GM12878 (cell line): ENCODE measurements at regions not wholly inside any gene's neighbourhood (a gene's known extent, or its start where the extent isn't known, plus 50 kb on each side); places are given as distances from the start of the nearest gene placed in this dataset.

Experiments used
- ATAC-seq: fragments of 200-7000 bp; cut with Tn5 transposase; 3 replicates; pipeline ENCODE4 v1.9.1; 2020; ENCODE audit warnings: mild to moderate bottlenecking, moderate library complexity
- BruUV-seq: library from RNA; stranded (reverse); fragments of 400-500 nt; replicated peaks from 2 replicates; lab custom pipeline; 2021; lab: Mats Ljungman, UMichigan
- CTCF ChIA-PET: fragments of 300-600 bp; sonication (Branson Sonifier 250); formaldehyde crosslinking; extraction: SDS; loops from one replicate; lab custom pipeline; 2021; ENCODE audit warnings: inconsistent platforms; lab: Yijun Ruan, JAX
- POLR2A ChIA-PET: fragments of 350-600 bp; formaldehyde crosslinking; extraction: SDS; loops from one replicate; lab custom pipeline; 2021; ENCODE audit warnings: inconsistent platforms; lab: Charles Lee
- RAD21 ChIA-PET: fragments of 300-600 bp; sonication (Branson Sonifier 250); formaldehyde crosslinking; loops from one replicate; lab custom pipeline; 2023; ENCODE audit warnings: antibody characterized with exemption; ENCODE audit not compliant: unreplicated experiment; lab: Charles Lee
- SMC1A ChIA-PET: fragments of 300-600 bp; sonication (Branson Sonifier 250); formaldehyde crosslinking; loops from one replicate; lab custom pipeline; 2023; ENCODE audit not compliant: unreplicated experiment, uncharacterized antibody; lab: Charles Lee
- DNase-seq: peaks from one replicate; pipeline ENCODE4 v3.0.0-alpha.2; 2011; ENCODE audit warnings: low read depth, low spot score
- FAIRE-seq: peaks from 3 replicates; lab custom pipeline; 2011; peaks lifted over from hg19 to GRCh38; lab: Jason Lieb, UNC
- H2AFZ ChIP-seq: 2 replicates; pipeline ENCODE4 v1.6.0; 2011; ENCODE audit warnings: low read depth, low read length, control low read depth; ENCODE audit not compliant: control insufficient read depth
- H3K27ac ChIP-seq: 2 replicates; pipeline ENCODE4 v1.5.1; 2011; ENCODE audit warnings: control low read depth; ENCODE audit not compliant: control insufficient read depth, insufficient read depth
- H3K27me3 ChIP-seq, 2 experiments: replicated peaks in 1 of 2; 2 replicates each; pipeline versions ENCODE4 v1.6.0 to v1.6.1; 2011; ENCODE audit warnings: low read length in 1 of 2; ENCODE audit not compliant: control insufficient read depth in 2 of 2, insufficient read depth in 2 of 2
- H3K36me3 ChIP-seq, 2 experiments: 2 replicates each; pipeline ENCODE4 v1.5.1; 2011; ENCODE audit warnings: low read length in 1 of 2; ENCODE audit not compliant: control insufficient read depth in 2 of 2, insufficient read depth in 2 of 2
- H3K4me1 ChIP-seq: 2 replicates; pipeline ENCODE4 v1.6.1; 2011; ENCODE audit warnings: mild to moderate bottlenecking, low read length, moderate library complexity, mixed read lengths; ENCODE audit not compliant: control insufficient read depth, insufficient read depth
- H3K4me2 ChIP-seq: 2 replicates; pipeline ENCODE4 v1.6.0; 2011; ENCODE audit warnings: control low read depth; ENCODE audit not compliant: control insufficient read depth, insufficient read depth
- H3K4me3 ChIP-seq: fragments of 200-600 bp; sonication (generic); 2 replicates; pipeline ENCODE4 v1.5.1; 2016
- H3K79me2 ChIP-seq: 2 replicates; pipeline ENCODE4 v1.6.0; 2011; ENCODE audit warnings: low read length; ENCODE audit not compliant: control insufficient read depth, insufficient read depth
- H3K9ac ChIP-seq: 2 replicates; pipeline ENCODE4 v1.8.0; 2011; ENCODE audit warnings: low read length, control low read depth, mixed read lengths; ENCODE audit not compliant: control insufficient read depth, insufficient read depth
- H3K9me3 ChIP-seq: replicated peaks from 3 replicates; pipeline ENCODE4 v1.5.1; 2011; ENCODE audit warnings: mild to moderate bottlenecking, low read length; ENCODE audit not compliant: control insufficient read depth, insufficient read depth
- H4K20me1 ChIP-seq: 2 replicates; pipeline ENCODE4 v1.6.0; 2011; ENCODE audit not compliant: control insufficient read depth, insufficient read depth
- CHD1 ChIP-seq: IDR thresholded peaks from 2 replicates; pipeline ENCODE4 v1.6.1; 2012; ENCODE audit warnings: low read depth, low read length, improper control_type of control experiment
- DPF2 ChIP-seq: fragments of 450-650 bp; IDR thresholded peaks from 2 replicates; pipeline ENCODE4 v1.6.1; 2017; ENCODE audit warnings: mild to moderate bottlenecking
- E2F8 ChIP-seq: fragments of 450-650 bp; IDR thresholded peaks from 2 replicates; pipeline ENCODE4 v1.6.1; 2018; ENCODE audit warnings: mild to moderate bottlenecking, low read depth, moderate library complexity; ENCODE audit not compliant: partially characterized antibody
- E4F1 ChIP-seq: fragments of 450-650 bp; IDR thresholded peaks from 2 replicates; pipeline ENCODE4 v1.6.1; 2018; ENCODE audit warnings: borderline replicate concordance, mild to moderate bottlenecking; ENCODE audit not compliant: partially characterized antibody
- ETV6 ChIP-seq, 2 experiments: fragments of 450-650 bp in 1 of 2; IDR thresholded peaks in 1 of 2; conservative IDR thresholded peaks in 1 of 2; 2 replicates each; pipeline ENCODE4 v1.6.1; 2014; ENCODE audit warnings: antibody characterized with exemption in 1 of 2, borderline replicate concordance in 1 of 2, low read depth in 1 of 2, mild to moderate bottlenecking in 1 of 2, moderate library complexity in 1 of 2
- FOS ChIP-seq: IDR thresholded peaks from 3 replicates; pipeline ENCODE4 v1.6.1; 2011; ENCODE audit warnings: borderline replicate concordance; ENCODE audit not compliant: insufficient read length; ENCODE audit errors: extremely low read depth
- IRF5 ChIP-seq: fragments of 450-650 bp; IDR thresholded peaks from 2 replicates; pipeline ENCODE4 v1.6.1; 2017; ENCODE audit warnings: borderline replicate concordance
- KDM1A ChIP-seq: fragments of 200-600 bp; sonication (generic); IDR thresholded peaks from 2 replicates; pipeline ENCODE4 v1.6.1; 2016; ENCODE audit warnings: borderline replicate concordance
- NFIC ChIP-seq: IDR thresholded peaks from 2 replicates; pipeline ENCODE4 v1.6.1; 2012; ENCODE audit warnings: low read depth, mild to moderate bottlenecking, inconsistent platforms, low read length, moderate library complexity
- POLR2AphosphoS5 ChIP-seq: IDR thresholded peaks from 2 replicates; pipeline ENCODE4 v1.6.1; 2011; ENCODE audit warnings: mild to moderate bottlenecking, low read length, inconsistent platforms
- TARDBP ChIP-seq: IDR thresholded peaks from 2 replicates; pipeline ENCODE4 v1.6.1; 2016; ENCODE audit warnings: borderline replicate concordance
- TCF7 ChIP-seq: IDR thresholded peaks from 2 replicates; pipeline ENCODE4 v1.6.1; 2014; ENCODE audit warnings: antibody characterized with exemption, borderline replicate concordance
- ZNF217 ChIP-seq: fragments of 450-650 bp; IDR thresholded peaks from 2 replicates; pipeline ENCODE4 v1.6.1; 2017; ENCODE audit warnings: antibody characterized with exemption, mild to moderate bottlenecking
- ZSCAN29 ChIP-seq: fragments of 450-650 bp; IDR thresholded peaks from 2 replicates; pipeline ENCODE4 v1.6.1; 2017; ENCODE audit warnings: mild to moderate bottlenecking, moderate library complexity
- WGBS: methylation state at CpG from one replicate; pipeline ENCODE4 v1.1.6; 2016; ENCODE audit warnings: low lambda C conversion rate; ENCODE audit not compliant: insufficient replicate concordance, insufficient coverage; ENCODE audit errors: missing lambda C conversion rate; 5-methylcytosine and 5-hydroxymethylcytosine counted together
- in situ Hi-C: fragments of 300-500 bp; cut with MboI; formaldehyde crosslinking; loops from 9 replicates; pipeline ENCODE4 v1.14.3; 2018; ENCODE audit warnings: mixed read lengths
- intact Hi-C: fragments of 100-400 bp; cut with micrococcal nuclease; formaldehyde crosslinking; loops from one replicate; pipeline ENCODE4 v1.14.2; 2022; ENCODE audit not compliant: unreplicated experiment
- TF ChIP-seq, protein P1 (sequence below): fragments of 150-350 bp; IDR thresholded peaks from 2 replicates; pipeline ENCODE4 v1.6.1; 2014; ENCODE audit warnings: mild to moderate bottlenecking, low read depth, low read length

- no peak for TF ChIP-seq CHD1
Measured at GRCh38 chr14:62501021-62501750, 544.1 kb downstream of the KCNH5 start (continued).

- Histone ChIP-seq H3K4me1 (no peaks in the 10 kb centered on the region), H4K20me1 (no peaks in the 10 kb centered on the region), H3K36me3 (no peaks in the 10 kb centered on the region), H2AFZ (no peak overlapping the region), H3K27me3 (no peaks in the 10 kb centered on the region), H3K4me3 (no peak overlapping the region), H3K4me2 (no peak overlapping the region), H3K79me2 (no peaks in the 10 kb centered on the region), H3K27ac (no peak overlapping the region), H3K9ac (no peak overlapping the region), H3K9me3 (no peaks in the 10 kb centered on the region)
- no TSS peak for BruUV-seq
- ChIA-PET SMC1A (no interaction called here), POLR2A (no interaction called here), CTCF (no interaction called here), RAD21 (no interaction called here)
- WGBS: 57% methylated on average over 4 of the region's 4 CpGs
- intact Hi-C loops: no loop called here
- in situ Hi-C loops: no loop called here
- ATAC-seq: no peak
- DNase-seq: no peak
- FAIRE-seq: no peak
- no peak for TF ChIP-seq ZSCAN29
- TF ChIP-seq NFIC: no peak
- TF ChIP-seq FOS: no peak
- no peak for TF ChIP-seq ETV6 (conservative IDR thresholded peaks at IDR 0.05 in 1 of 2, IDR thresholded peaks at IDR 0.05 in 1 of 2; ENCODE audit: borderline replicate concordance in 1 of 2, low read depth in 1 of 2)
- TF ChIP-seq, protein P1, sequence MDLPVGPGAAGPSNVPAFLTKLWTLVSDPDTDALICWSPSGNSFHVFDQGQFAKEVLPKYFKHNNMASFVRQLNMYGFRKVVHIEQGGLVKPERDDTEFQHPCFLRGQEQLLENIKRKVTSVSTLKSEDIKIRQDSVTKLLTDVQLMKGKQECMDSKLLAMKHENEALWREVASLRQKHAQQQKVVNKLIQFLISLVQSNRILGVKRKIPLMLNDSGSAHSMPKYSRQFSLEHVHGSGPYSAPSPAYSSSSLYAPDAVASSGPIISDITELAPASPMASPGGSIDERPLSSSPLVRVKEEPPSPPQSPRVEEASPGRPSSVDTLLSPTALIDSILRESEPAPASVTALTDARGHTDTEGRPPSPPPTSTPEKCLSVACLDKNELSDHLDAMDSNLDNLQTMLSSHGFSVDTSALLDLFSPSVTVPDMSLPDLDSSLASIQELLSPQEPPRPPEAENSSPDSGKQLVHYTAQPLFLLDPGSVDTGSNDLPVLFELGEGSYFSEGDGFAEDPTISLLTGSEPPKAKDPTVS: no peak
- no peak for TF ChIP-seq POLR2AphosphoS5
- TF ChIP-seq TCF7: no peak
- TF ChIP-seq TARDBP: no peak
- no peak for TF ChIP-seq IRF5
- no peak for TF ChIP-seq ZNF217
- TF ChIP-seq DPF2: no peak
- no peak for TF ChIP-seq E2F8
- TF ChIP-seq E4F1: no peak
- no peak for TF ChIP-seq KDM1A
Measured at GRCh38 chr14:62505045-62505444, 540.2 kb downstream of the KCNH5 start.
